ENCODE measurements at regions not wholly inside any gene's neighbourhood (a gene's known extent, or its start where the extent isn't known, plus 50 kb on each side); places are given as distances from the start of the nearest gene placed in this dataset.

GRCh38 chr22:49404576-49405241 is 423.0 kb downstream of the BRD1 start:
- DNase-seq (ENCODE audit: insufficient read length, low spot score) (no peak), FAIRE-seq (no peak)
- TF ChIP-seq SPI1 (IDR thresholded peaks at IDR 0.05; ENCODE audit: low read depth, low read length): no peak
- no peak for TF ChIP-seq POU2F2 (IDR thresholded peaks at IDR 0.05; ENCODE audit: low read depth, low read length)

GRCh38 chr22:49404020-49404419 is 423.7 kb downstream of the BRD1 start:
- TF ChIP-seq POLR2AphosphoS5 (IDR thresholded peaks at IDR 0.05; ENCODE audit: low read depth, low read length) (no peak), POLR2A (IDR thresholded peaks at IDR 0.05; ENCODE audit: low read depth, low read length) (no peak), SPI1 (IDR thresholded peaks at IDR 0.05; ENCODE audit: low read depth, low read length) (no peak), POU2F2 (IDR thresholded peaks at IDR 0.05; ENCODE audit: low read depth, low read length) (no peak), PAX5 (IDR thresholded peaks at IDR 0.05; ENCODE audit: insufficient read depth, low read length, severe bottlenecking) (no peak), TAF1 (IDR thresholded peaks at IDR 0.05; ENCODE audit: low read depth, low read length) (no peak)
- no peak for DNase-seq (ENCODE audit: insufficient read length, low spot score)
- FAIRE-seq: no peak

GRCh38 chr22:49403102-49403501 is 424.6 kb downstream of the BRD1 start:
- DNase-seq (ENCODE audit: insufficient read length, low spot score) (no peak), FAIRE-seq (no peak)
- TF ChIP-seq PAX5 (IDR thresholded peaks at IDR 0.05; ENCODE audit: insufficient read depth, low read length, severe bottlenecking): no peak
- TF ChIP-seq POLR2AphosphoS5 (IDR thresholded peaks at IDR 0.05; ENCODE audit: low read depth, low read length): no peak
- TF ChIP-seq POLR2A (IDR thresholded peaks at IDR 0.05; ENCODE audit: low read depth, low read length): no peak
- no peak for TF ChIP-seq SPI1 (IDR thresholded peaks at IDR 0.05; ENCODE audit: low read depth, low read length)
- no peak for TF ChIP-seq POU2F2 (IDR thresholded peaks at IDR 0.05; ENCODE audit: low read depth, low read length)
- TF ChIP-seq TAF1 (IDR thresholded peaks at IDR 0.05; ENCODE audit: low read depth, low read length): no peak

GRCh38 chr22:49402169-49402568 is 425.5 kb downstream of the BRD1 start:
- DNase-seq (ENCODE audit: insufficient read length, low spot score) (no peak), FAIRE-seq (no peak)
- TF ChIP-seq POLR2AphosphoS5 (IDR thresholded peaks at IDR 0.05; ENCODE audit: low read depth, low read length) (no peak), PAX5 (IDR thresholded peaks at IDR 0.05; ENCODE audit: insufficient read depth, low read length, severe bottlenecking) (no peak), SPI1 (IDR thresholded peaks at IDR 0.05; ENCODE audit: low read depth, low read length) (no peak), POLR2A (IDR thresholded peaks at IDR 0.05; ENCODE audit: low read depth, low read length) (no peak), TAF1 (IDR thresholded peaks at IDR 0.05; ENCODE audit: low read depth, low read length) (no peak), POU2F2 (IDR thresholded peaks at IDR 0.05; ENCODE audit: low read depth, low read length) (no peak)

GRCh38 chr22:49400941-49401598 is 426.6 kb downstream of the BRD1 start:
- DNase-seq (ENCODE audit: insufficient read length, low spot score) (no peak), FAIRE-seq (no peak)
- TF ChIP-seq SPI1 (IDR thresholded peaks at IDR 0.05; ENCODE audit: low read depth, low read length): no peak
- TF ChIP-seq POU2F2 (IDR thresholded peaks at IDR 0.05; ENCODE audit: low read depth, low read length): no peak
- no peak for TF ChIP-seq TAF1 (IDR thresholded peaks at IDR 0.05; ENCODE audit: low read depth, low read length)
- no peak for TF ChIP-seq POLR2A (IDR thresholded peaks at IDR 0.05; ENCODE audit: low read depth, low read length)
- TF ChIP-seq PAX5 (IDR thresholded peaks at IDR 0.05; ENCODE audit: insufficient read depth, low read length, severe bottlenecking): no peak
- TF ChIP-seq POLR2AphosphoS5 (IDR thresholded peaks at IDR 0.05; ENCODE audit: low read depth, low read length): no peak

GRCh38 chr22:49400136-49400940 is 427.3 kb downstream of the BRD1 start:
- DNase-seq (ENCODE audit: insufficient read length, low spot score): no peak
- no peak for FAIRE-seq
- TF ChIP-seq PAX5 (IDR thresholded peaks at IDR 0.05; ENCODE audit: insufficient read depth, low read length, severe bottlenecking) (no peak), POLR2AphosphoS5 (IDR thresholded peaks at IDR 0.05; ENCODE audit: low read depth, low read length) (no peak), POLR2A (IDR thresholded peaks at IDR 0.05; ENCODE audit: low read depth, low read length) (no peak), TAF1 (IDR thresholded peaks at IDR 0.05; ENCODE audit: low read depth, low read length) (no peak), SPI1 (IDR thresholded peaks at IDR 0.05; ENCODE audit: low read depth, low read length) (no peak), POU2F2 (IDR thresholded peaks at IDR 0.05; ENCODE audit: low read depth, low read length) (no peak)

GRCh38 chr22:49398646-49399045 is 429.0 kb downstream of the BRD1 start:
- TF ChIP-seq TAF1 (IDR thresholded peaks at IDR 0.05; ENCODE audit: low read depth, low read length) (no peak), PAX5 (IDR thresholded peaks at IDR 0.05; ENCODE audit: insufficient read depth, low read length, severe bottlenecking) (no peak), POLR2AphosphoS5 (IDR thresholded peaks at IDR 0.05; ENCODE audit: low read depth, low read length) (no peak), POLR2A (IDR thresholded peaks at IDR 0.05; ENCODE audit: low read depth, low read length) (no peak), SPI1 (IDR thresholded peaks at IDR 0.05; ENCODE audit: low read depth, low read length) (no peak), POU2F2 (IDR thresholded peaks at IDR 0.05; ENCODE audit: low read depth, low read length) (no peak)
- no peak for DNase-seq (ENCODE audit: insufficient read length, low spot score)
- no peak for FAIRE-seq

- no peak for FAIRE-seq
- DNase-seq (ENCODE audit: insufficient read length, low spot score): no peak
- TF ChIP-seq SPI1 (IDR thresholded peaks at IDR 0.05; ENCODE audit: low read depth, low read length) (no peak), POLR2AphosphoS5 (IDR thresholded peaks at IDR 0.05; ENCODE audit: low read depth, low read length) (no peak), POU2F2 (IDR thresholded peaks at IDR 0.05; ENCODE audit: low read depth, low read length) (no peak), TAF1 (IDR thresholded peaks at IDR 0.05; ENCODE audit: low read depth, low read length) (no peak), PAX5 (IDR thresholded peaks at IDR 0.05; ENCODE audit: insufficient read depth, low read length, severe bottlenecking) (no peak), POLR2A (IDR thresholded peaks at IDR 0.05; ENCODE audit: low read depth, low read length) (no peak)
Measured at GRCh38 chr22:49398115-49398514, 429.6 kb downstream of the BRD1 start.

GRCh38 chr22:49396817-49397216 is 430.9 kb downstream of the BRD1 start:
- no peak for DNase-seq (ENCODE audit: insufficient read length, low spot score)
- no peak for FAIRE-seq
- TF ChIP-seq SPI1 (IDR thresholded peaks at IDR 0.05; ENCODE audit: low read depth, low read length) (no peak), POU2F2 (IDR thresholded peaks at IDR 0.05; ENCODE audit: low read depth, low read length) (no peak), POLR2AphosphoS5 (IDR thresholded peaks at IDR 0.05; ENCODE audit: low read depth, low read length) (no peak), POLR2A (IDR thresholded peaks at IDR 0.05; ENCODE audit: low read depth, low read length) (no peak), TAF1 (IDR thresholded peaks at IDR 0.05; ENCODE audit: low read depth, low read length) (no peak), PAX5 (IDR thresholded peaks at IDR 0.05; ENCODE audit: insufficient read depth, low read length, severe bottlenecking) (no peak)

Measured in GM12891 (cell line).